Esophagus (tissue), 2 donors: ENCODE measurements at regions not wholly inside any gene's neighbourhood (a gene's known extent, or its start where the extent isn't known, plus 50 kb on each side); places are given as distances from the start of the nearest gene placed in this dataset.

ENCODE experiments used
- H3K27ac ChIP-seq, 2 donors: one replicate each; pipeline ENCODE4 v1.5.1; 2013; ENCODE audit warnings: low read depth in 2 of 2, mild to moderate bottlenecking in 2 of 2, inconsistent platforms in 1 of 2, low read length in 1 of 2, moderate library complexity in 1 of 2
- H3K27me3 ChIP-seq, 2 donors: one replicate each; pipeline ENCODE4 v1.6.1; 2013; ENCODE audit warnings: low read length in 2 of 2, control low read depth in 1 of 2, mild to moderate bottlenecking in 1 of 2; ENCODE audit not compliant: insufficient read depth in 2 of 2, control insufficient read depth in 1 of 2
- H3K36me3 ChIP-seq, 2 donors: one replicate each; pipeline ENCODE4 v1.6.1; 2013; ENCODE audit warnings: low read length in 1 of 2; ENCODE audit not compliant: control insufficient read depth in 2 of 2, insufficient read depth in 2 of 2
- H3K4me1 ChIP-seq, 2 donors: one replicate each; pipeline ENCODE4 v1.6.1; 2013; ENCODE audit warnings: low read length in 1 of 2; ENCODE audit not compliant: control insufficient read depth in 2 of 2, insufficient read depth in 2 of 2
- H3K4me3 ChIP-seq, 2 donors: one replicate each; pipeline ENCODE4 v1.5.1; 2013; ENCODE audit warnings: low read length in 2 of 2, mild to moderate bottlenecking in 2 of 2, low read depth in 1 of 2, moderate library complexity in 1 of 2
- H3K9me3 ChIP-seq, 2 donors: one replicate each; pipeline ENCODE4 v1.6.1; 2013; ENCODE audit warnings: mild to moderate bottlenecking in 2 of 2, low read depth in 1 of 2, low read length in 1 of 2, moderate library complexity in 1 of 2; ENCODE audit not compliant: control insufficient read depth in 2 of 2, insufficient read depth in 1 of 2
- WGBS, 2 donors: extraction: QIAGEN DNeasy Blood & Tissue Kit; methylation state at CpG; one replicate each; pipeline ENCODE4 v1.1.7; 2013; 5-methylcytosine and 5-hydroxymethylcytosine counted together
- donor health status: healthy with polysubstance abuse.
- donor health status: Bipolar disorder and iron deficiency.

- WGBS, 2 donors = 2% methylated on average over 86 to 113 of the region's 113 CpGs
- H3K27ac ChIP-seq = no peak overlapping the region
- H3K36me3 ChIP-seq = no peaks in the 10 kb centered on the region
- no peak overlapping the region for H3K4me3 ChIP-seq
- no peaks in the 10 kb centered on the region for H3K4me1 ChIP-seq
- H3K27me3 ChIP-seq = peaks cover 7 to 11% of the 10 kb centered on the region in 2 donors
- no peaks in the 10 kb centered on the region for H3K9me3 ChIP-seq
Observed at GRCh38 chr22:48489551-48490499, 1337.8 kb downstream of the BRD1 start.

GRCh38 chr22:48488611-48489511 lies 1338.8 kb downstream of the BRD1 start:
- no peaks in the 10 kb centered on the region for H3K36me3 ChIP-seq
- 10 to 31% methylated on average over 23 to 90 of the region's 90 CpGs for WGBS, 2 donors
- no peak overlapping the region for H3K4me3 ChIP-seq
- peaks cover 7 to 11% of the 10 kb centered on the region in 2 donors for H3K27me3 ChIP-seq
- no peaks in the 10 kb centered on the region for H3K4me1 ChIP-seq
- no peak overlapping the region for H3K27ac ChIP-seq
- no peaks in the 10 kb centered on the region for H3K9me3 ChIP-seq

- H3K27me3 ChIP-seq = peaks cover 7 to 11% of the 10 kb centered on the region in 2 donors
- WGBS, 2 donors = 41 to 52% methylated on average over 5 of the region's 5 CpGs
- H3K4me3 ChIP-seq = no peak overlapping the region
- H3K4me1 ChIP-seq = no peaks in the 10 kb centered on the region
- no peaks in the 10 kb centered on the region for H3K36me3 ChIP-seq
- H3K9me3 ChIP-seq = no peaks in the 10 kb centered on the region
- no peak overlapping the region for H3K27ac ChIP-seq
Observed at GRCh38 chr22:48488149-48488551, 1339.5 kb downstream of the BRD1 start.

DNA sequence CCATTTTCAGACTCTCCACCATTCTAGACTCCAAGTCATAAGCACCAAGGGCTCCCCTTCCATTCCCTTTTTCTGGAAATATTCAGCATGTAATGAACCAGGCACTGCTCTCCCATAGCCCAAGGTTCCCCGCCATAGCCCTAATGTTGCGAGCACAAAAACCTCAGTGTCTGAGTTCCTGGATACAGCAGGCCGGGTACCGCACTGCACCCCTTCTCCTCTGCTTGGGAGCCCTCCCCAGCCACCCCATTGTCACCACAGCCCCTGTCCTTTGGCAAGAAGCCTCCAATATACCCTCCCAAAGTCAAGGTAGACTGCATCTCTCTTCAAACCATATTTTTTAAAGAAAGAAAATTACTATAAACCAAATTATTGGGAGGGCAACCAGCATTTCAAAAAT lies 1341.1 kb downstream of the BRD1 start:
- H3K36me3 ChIP-seq = no peaks in the 10 kb centered on the region
- H3K27ac ChIP-seq = no peak overlapping the region
- no peaks in the 10 kb centered on the region for H3K4me1 ChIP-seq
- H3K9me3 ChIP-seq = no peaks in the 10 kb centered on the region
- H3K27me3 ChIP-seq = peaks cover 3 to 11% of the 10 kb centered on the region in 2 donors
- 86 to 89% methylated on average over 4 of the region's 4 CpGs for WGBS, 2 donors
- H3K4me3 ChIP-seq = no peak overlapping the region

GRCh38 chr22:48486134-48486532 lies 1341.5 kb downstream of the BRD1 start:
- H3K27me3 ChIP-seq = peaks cover 3 to 11% of the 10 kb centered on the region in 2 donors
- H3K4me1 ChIP-seq = no peaks in the 10 kb centered on the region
- no peaks in the 10 kb centered on the region for H3K36me3 ChIP-seq
- 50 to 55% methylated on average over 11 of the region's 11 CpGs for WGBS, 2 donors
- no peaks in the 10 kb centered on the region for H3K9me3 ChIP-seq
- H3K4me3 ChIP-seq = no peak overlapping the region
- no peak overlapping the region for H3K27ac ChIP-seq

- Histone ChIP-seq H3K4me3 (no peak overlapping the region), H3K36me3 (no peaks in the 10 kb centered on the region), H3K4me1 (no peaks in the 10 kb centered on the region), H3K27ac (no peak overlapping the region), H3K27me3 (peaks cover 3 to 11% of the 10 kb centered on the region in 2 donors), H3K9me3 (no peaks in the 10 kb centered on the region)
- whole genome bisulfite sequencing, 2 donors = 41 to 49% methylated on average over 22 of the region's 22 CpGs
Observed at GRCh38 chr22:48485149-48486133, 1342.2 kb downstream of the BRD1 start.

GRCh38 chr22:48483764-48484528 lies 1343.7 kb downstream of the BRD1 start:
- 51 to 58% methylated on average over 12 of the region's 12 CpGs for WGBS, 2 donors
- H3K4me3 ChIP-seq = no peak overlapping the region

DNA sequence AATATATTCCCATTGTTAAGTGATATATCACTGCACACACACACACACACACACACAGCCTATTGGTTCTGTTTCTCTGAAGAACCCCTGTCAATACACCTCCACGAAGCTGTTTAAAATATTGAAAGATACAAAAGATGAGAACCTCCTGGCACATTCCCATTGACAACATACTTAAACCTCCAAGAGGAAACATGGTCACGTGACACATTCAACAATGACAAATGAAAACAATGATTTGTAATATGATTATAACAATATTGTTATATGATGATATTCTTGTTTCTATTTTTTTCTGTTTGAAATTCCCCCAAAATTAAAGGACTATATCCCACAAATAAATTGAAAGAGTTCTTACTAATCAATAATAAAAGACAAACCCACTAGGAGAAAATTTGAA lies 1344.9 kb downstream of the BRD1 start:
- Histone ChIP-seq H3K27ac (no peak overlapping the region), H3K36me3 (no peaks in the 10 kb centered on the region), H3K9me3 (no peaks in the 10 kb centered on the region), H3K4me1 (no peaks in the 10 kb centered on the region), H3K27me3 (no peaks in the 10 kb centered on the region), H3K4me3 (no peak overlapping the region)
- 65 to 71% methylated on average over 2 of the region's 2 CpGs for WGBS, 2 donors

More at GRCh38 chr22:48483764-48484528, 1343.7 kb downstream of the BRD1 start:
- H3K27me3 ChIP-seq = peaks cover 3 to 11% of the 10 kb centered on the region in 2 donors
- H3K27ac ChIP-seq = no peak overlapping the region
- no peaks in the 10 kb centered on the region for H3K9me3 ChIP-seq
- H3K4me1 ChIP-seq = no peaks in the 10 kb centered on the region
- H3K36me3 ChIP-seq = no peaks in the 10 kb centered on the region
